Karpas-422 (cell line): ENCODE measurements at regions not wholly inside any gene's neighbourhood (a gene's known extent, or its start where the extent isn't known, plus 50 kb on each side); places are given as distances from the start of the nearest gene placed in this dataset.
A peak's percentile ranks its signal among the peaks of the same experiment; 100 is the strongest.
"Not testable (repeated sequence)": the region's sequence is repeated elsewhere in the genome, so short reads cannot be mapped to it uniquely, and the experiment has no call there.

Source experiments
- DNase-seq: peaks from one replicate; pipeline ENCODE4 v3.0.0-alpha.2; 2015
- H2AFZ ChIP-seq: fragments of 200-600 bp; sonication (generic); 2 replicates; pipeline ENCODE4 v1.6.1; 2014; ENCODE audit warnings: antibody characterized with exemption, low read length, mixed read lengths
- H3K27ac ChIP-seq: fragments of 200-600 bp; sonication (generic); 2 replicates; pipeline ENCODE4 v1.5.1; 2014; ENCODE audit warnings: mild to moderate bottlenecking, low read length, moderate library complexity
- H3K27me3 ChIP-seq: fragments of 200-600 bp; sonication (generic); 2 replicates; pipeline ENCODE4 v1.6.1; 2014; ENCODE audit warnings: low read length, mixed read lengths
- H3K36me3 ChIP-seq: fragments of 200-600 bp; sonication (generic); 2 replicates; pipeline ENCODE4 v1.6.1; 2014; ENCODE audit warnings: low read length, mixed read lengths; ENCODE audit not compliant: insufficient read depth
- H3K4me1 ChIP-seq: fragments of 200-600 bp; sonication (generic); 2 replicates; pipeline ENCODE4 v1.6.1; 2014; ENCODE audit warnings: mild to moderate bottlenecking, low read length, mixed read lengths
- H3K4me2 ChIP-seq: fragments of 200-600 bp; sonication (generic); 2 replicates; pipeline ENCODE4 v1.6.1; 2014; ENCODE audit warnings: low read length, low read depth, mild to moderate bottlenecking; ENCODE audit not compliant: poor library complexity, severe bottlenecking
- H3K4me3 ChIP-seq: fragments of 200-600 bp; sonication (generic); 2 replicates; pipeline ENCODE4 v1.5.1; 2014; ENCODE audit warnings: mild to moderate bottlenecking, antibody characterized with exemption, low read length, mixed read lengths
- H3K79me2 ChIP-seq: fragments of 200-600 bp; sonication (generic); 2 replicates; pipeline ENCODE4 v1.6.1; 2014; ENCODE audit warnings: mild to moderate bottlenecking, low read length, mixed read lengths
- H3K9ac ChIP-seq: fragments of 200-600 bp; sonication (generic); 2 replicates; pipeline ENCODE4 v1.6.0; 2014; ENCODE audit warnings: low read length
- H3K9me2 ChIP-seq: fragments of 200-600 bp; sonication (generic), shearing (Covaris generic); replicated peaks from 2 replicates; pipeline ENCODE4 v1.6.0; 2014; ENCODE audit warnings: mild to moderate bottlenecking, low read length, moderate library complexity; ENCODE audit not compliant: insufficient read depth
- H3K9me3 ChIP-seq: fragments of 300-700, 200-600 bp; sonication (generic); 2 replicates; pipeline ENCODE4 v1.6.1; 2014; ENCODE audit warnings: low read length, mixed read lengths
- H4K20me1 ChIP-seq: fragments of 200-600 bp; sonication (generic); 2 replicates; pipeline ENCODE4 v1.6.1; 2014; ENCODE audit warnings: mild to moderate bottlenecking, antibody characterized with exemption, low read length, low read depth; ENCODE audit not compliant: insufficient read depth

DNA sequence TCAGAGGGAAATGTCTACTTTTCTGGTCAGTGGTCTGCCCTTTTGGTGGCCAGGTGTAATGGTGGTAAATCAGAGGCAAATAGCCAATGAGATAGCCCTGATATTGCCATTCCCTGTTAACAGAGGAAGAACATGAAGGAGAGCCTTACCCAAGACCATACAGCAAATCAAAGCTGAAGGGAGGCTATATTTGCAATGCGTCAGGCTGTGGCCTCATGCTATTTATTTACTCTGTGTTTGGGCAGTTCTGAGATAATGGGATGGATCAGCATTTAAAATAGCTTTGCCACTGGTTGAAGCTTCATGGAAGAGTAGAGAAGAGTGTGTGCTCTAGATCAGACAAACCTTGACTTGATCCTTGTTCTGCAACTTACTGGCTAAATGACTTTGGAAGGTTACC, 73.3 kb upstream of the MAML3 start:
- Histone ChIP-seq H3K4me2 (no peak overlapping the region), H4K20me1 (no peaks in the 10 kb centered on the region), H3K9me2 (no peaks in the 10 kb centered on the region), H2AFZ (no peak overlapping the region), H3K27me3 (no peaks in the 10 kb centered on the region), H3K27ac (no peak overlapping the region), H3K36me3 (no peaks in the 10 kb centered on the region), H3K9me3 (no peaks in the 10 kb centered on the region), H3K9ac (no peak overlapping the region), H3K4me3 (no peak overlapping the region), H3K4me1 (no peaks in the 10 kb centered on the region), H3K79me2 (no peaks in the 10 kb centered on the region)
- no peak for DNase-seq

- Histone ChIP-seq H3K4me3 (no peak overlapping the region), H3K9me3 (no peaks in the 10 kb centered on the region), H3K9ac (no peak overlapping the region), H3K36me3 (no peaks in the 10 kb centered on the region), H3K4me1 (no peaks in the 10 kb centered on the region), H3K4me2 (no peak overlapping the region), H3K9me2 (no peaks in the 10 kb centered on the region), H4K20me1 (no peaks in the 10 kb centered on the region), H3K79me2 (no peaks in the 10 kb centered on the region), H3K27me3 (no peaks in the 10 kb centered on the region), H3K27ac (no peak overlapping the region), H2AFZ (no peak overlapping the region)
- DNase-seq: no peak
Observed at GRCh38 chr4:140223056-140223810, 69.2 kb upstream of the MAML3 start.

GRCh38 chr4:140222171-140222570, 68.2 kb upstream of the MAML3 start:
- H4K20me1 ChIP-seq: no peaks in the 10 kb centered on the region
- H3K9me2 ChIP-seq: no peaks in the 10 kb centered on the region
- no peaks in the 10 kb centered on the region for H3K79me2 ChIP-seq
- DNase-seq: no peak
- no peak overlapping the region for H2AFZ ChIP-seq
- H3K4me3 ChIP-seq: no peak overlapping the region
- H3K9me3 ChIP-seq: no peaks in the 10 kb centered on the region
- H3K4me1 ChIP-seq: no peaks in the 10 kb centered on the region
- no peak overlapping the region for H3K9ac ChIP-seq
- no peaks in the 10 kb centered on the region for H3K36me3 ChIP-seq
- H3K27ac ChIP-seq: no peak overlapping the region
- H3K4me2 ChIP-seq: no peak overlapping the region
- H3K27me3 ChIP-seq: no peaks in the 10 kb centered on the region

DNA sequence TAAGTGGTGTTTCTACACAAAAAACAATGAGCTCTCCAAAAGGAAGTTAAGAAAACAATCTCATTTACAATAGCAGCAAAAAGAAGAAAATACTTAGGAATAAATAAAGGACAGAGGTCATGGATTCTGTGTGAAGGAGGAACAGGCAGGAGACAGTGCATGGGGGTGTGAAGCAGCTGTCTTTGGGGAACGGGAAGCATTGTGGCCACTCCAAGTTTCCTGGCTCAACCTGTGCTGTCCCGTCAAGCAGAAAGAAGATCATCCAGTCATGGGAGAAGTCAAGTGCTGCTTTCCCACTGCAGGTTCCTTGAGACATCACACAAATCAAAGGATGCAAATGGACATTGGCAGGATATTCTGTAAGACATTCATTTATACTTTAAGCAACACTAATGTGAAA, 66.1 kb upstream of the MAML3 start:
- Histone ChIP-seq H4K20me1 (no peaks in the 10 kb centered on the region), H3K4me3 (no peak overlapping the region), H3K79me2 (no peaks in the 10 kb centered on the region), H3K27me3 (no peaks in the 10 kb centered on the region), H2AFZ (no peak overlapping the region), H3K9me2 (no peaks in the 10 kb centered on the region), H3K27ac (no peak overlapping the region), H3K36me3 (no peaks in the 10 kb centered on the region), H3K9me3 (no peaks in the 10 kb centered on the region), H3K9ac (no peak overlapping the region), H3K4me1 (no peaks in the 10 kb centered on the region), H3K4me2 (no peak overlapping the region)
- no peak for DNase-seq

- Histone ChIP-seq H4K20me1 (no peaks in the 10 kb centered on the region), H3K4me3 (no peak overlapping the region), H3K9ac (no peak overlapping the region), H3K9me2 (no peaks in the 10 kb centered on the region), H3K36me3 (no peaks in the 10 kb centered on the region), H3K4me2 (no peak overlapping the region), H2AFZ (no peak overlapping the region), H3K4me1 (no peaks in the 10 kb centered on the region), H3K27me3 (no peaks in the 10 kb centered on the region), H3K9me3 (no peaks in the 10 kb centered on the region), H3K27ac (no peak overlapping the region), H3K79me2 (no peaks in the 10 kb centered on the region)
- no peak for DNase-seq
Observed at GRCh38 chr4:140219567-140219966, 65.6 kb upstream of the MAML3 start.

DNA sequence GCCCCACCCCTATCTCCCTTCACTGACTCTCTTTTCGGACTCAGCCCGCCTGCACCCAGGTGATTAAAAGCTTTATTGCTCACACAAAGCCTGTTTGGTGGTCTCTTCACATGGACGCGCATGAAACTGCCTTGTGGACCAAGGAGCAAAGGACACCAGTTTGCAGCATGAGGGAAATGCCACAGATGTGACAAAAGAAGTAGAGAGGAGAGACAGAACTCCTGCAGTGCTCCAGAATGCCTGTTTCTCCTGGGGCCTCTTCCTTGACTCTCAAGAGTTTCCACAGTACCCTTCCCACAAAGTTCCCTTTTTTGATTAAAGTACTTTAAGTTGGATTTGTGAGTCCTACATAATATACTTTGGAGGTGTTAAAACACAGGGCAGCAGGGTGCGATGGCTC, 65.1 kb upstream of the MAML3 start:
- not testable (repeated sequence) for H3K27me3 ChIP-seq, H3K9me2 ChIP-seq, H3K4me2 ChIP-seq, H4K20me1 ChIP-seq, H3K9me3 ChIP-seq, H2AFZ ChIP-seq, H3K9ac ChIP-seq, DNase-seq, H3K79me2 ChIP-seq, H3K36me3 ChIP-seq, H3K4me1 ChIP-seq, H3K27ac ChIP-seq, H3K4me3 ChIP-seq

DNA sequence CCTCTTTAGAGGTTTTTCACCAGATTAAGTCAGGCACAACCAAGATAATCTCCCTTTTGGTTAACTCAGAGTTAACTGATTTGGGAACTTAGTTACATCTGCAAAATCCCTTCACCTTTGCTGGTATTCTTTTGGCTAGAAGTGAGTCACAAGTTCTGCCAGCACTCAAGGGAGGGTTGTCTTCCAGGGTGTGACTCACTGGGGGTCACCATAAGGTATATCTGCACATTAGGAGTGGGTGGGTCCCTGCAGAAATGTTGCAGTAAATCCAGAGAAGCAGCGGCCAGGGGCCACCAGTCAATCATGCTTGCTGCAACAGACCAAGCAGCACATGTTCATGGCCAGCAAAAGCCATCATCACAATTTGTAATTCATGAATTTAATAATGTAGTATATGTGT, 59.8 kb upstream of the MAML3 start:
- Histone ChIP-seq H3K79me2 (no peaks in the 10 kb centered on the region), H4K20me1 (no peaks in the 10 kb centered on the region), H3K27me3 (no peaks in the 10 kb centered on the region), H2AFZ (0 out of 2 replicates have a peak overlapping the region, but pooled peaks have one; percentile 43), H3K4me2 (no peak overlapping the region), H3K27ac (no peak overlapping the region), H3K4me1 (no peaks in the 10 kb centered on the region), H3K4me3 (no peak overlapping the region), H3K9me2 (no peaks in the 10 kb centered on the region), H3K9me3 (no peaks in the 10 kb centered on the region), H3K9ac (no peak overlapping the region), H3K36me3 (no peaks in the 10 kb centered on the region)
- DNase-seq: peak; percentile 26

DNA sequence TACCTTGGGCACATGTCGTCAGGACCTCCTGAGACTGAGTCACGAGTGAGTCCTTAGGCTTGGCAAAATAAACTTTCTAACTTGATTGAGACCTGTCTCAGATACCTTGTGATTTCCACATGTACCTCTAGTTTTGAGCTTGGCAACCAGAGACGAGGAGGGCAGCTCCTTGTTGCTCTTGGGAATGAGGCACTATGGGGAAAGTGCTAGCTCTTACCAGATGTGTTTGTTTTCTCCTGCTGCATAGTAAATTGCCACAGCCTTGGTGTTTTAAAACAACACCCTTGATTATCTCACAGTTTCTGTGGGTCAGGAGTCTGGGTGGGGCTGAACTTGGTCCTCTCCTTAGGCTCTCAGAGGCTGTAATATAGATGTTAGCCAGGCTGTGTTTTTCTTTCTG, 59.1 kb upstream of the MAML3 start:
- Histone ChIP-seq H2AFZ (no peak overlapping the region), H3K36me3 (no peaks in the 10 kb centered on the region), H3K4me2 (no peak overlapping the region), H3K4me3 (no peak overlapping the region), H3K27me3 (no peaks in the 10 kb centered on the region), H3K27ac (no peak overlapping the region), H3K9me2 (no peaks in the 10 kb centered on the region), H3K9me3 (no peaks in the 10 kb centered on the region), H4K20me1 (no peaks in the 10 kb centered on the region), H3K79me2 (no peaks in the 10 kb centered on the region), H3K4me1 (no peaks in the 10 kb centered on the region), H3K9ac (no peak overlapping the region)
- DNase-seq: no peak
